KBM-7 (cell line): ENCODE measurements at regions not wholly inside any gene's neighbourhood (a gene's known extent, or its start where the extent isn't known, plus 50 kb on each side); places are given as distances from the start of the nearest gene placed in this dataset.
"Not testable (repeated sequence)": the region's sequence is repeated elsewhere in the genome, so short reads cannot be mapped to it uniquely, and the experiment has no call there.

Experiments
- DNase-seq: peaks from one replicate; pipeline ENCODE4 v3.0.0-alpha.2; 2015
- in situ Hi-C: fragments of 300-500 bp; cut with MboI; formaldehyde crosslinking; loops from 2 replicates; pipeline ENCODE4 v1.14.3; 2020; ENCODE audit warnings: low sequenced_read_pairs, low pct_unique_long_range_greater_than_20kb, mixed read lengths

- in situ Hi-C loops, DNase-seq: not testable (repeated sequence)
Observed at GRCh38 chr2:136312568-136312967, 194.6 kb upstream of the CXCR4 start.

GRCh38 chr2:136310797-136311603 lies 193.1 kb upstream of the CXCR4 start:
- in situ Hi-C loops, result no loop called here
- no peak for DNase-seq

GRCh38 chr2:136310005-136310495 lies 192.1 kb upstream of the CXCR4 start:
- in situ Hi-C loops, result no loop called here
- no peak for DNase-seq

GRCh38 chr2:136308611-136309010 lies 190.7 kb upstream of the CXCR4 start:
- no peak for DNase-seq
- in situ Hi-C loops, result no loop called here

- DNase-seq, result no peak
- in situ Hi-C loops, result no loop called here
Observed at GRCh38 chr2:136306836-136307235, 188.9 kb upstream of the CXCR4 start.

- DNase-seq, result no peak
- in situ Hi-C loops, result no loop called here
Observed at GRCh38 chr2:136305517-136306192, 187.7 kb upstream of the CXCR4 start.

GRCh38 chr2:136301006-136301405 lies 183.1 kb upstream of the CXCR4 start:
- in situ Hi-C loops, result no loop called here
- no peak for DNase-seq

GRCh38 chr2:136298631-136299030 lies 180.7 kb upstream of the CXCR4 start:
- in situ Hi-C loops, result no loop called here
- no peak for DNase-seq

GRCh38 chr2:136297994-136298393 lies 180.0 kb upstream of the CXCR4 start:
- no peak for DNase-seq
- in situ Hi-C loops, result no loop called here

GRCh38 chr2:136297312-136297711 lies 179.4 kb upstream of the CXCR4 start:
- in situ Hi-C loops, result no loop called here
- DNase-seq, result no peak

- in situ Hi-C loops, result no loop called here
- DNase-seq, result no peak
Observed at GRCh38 chr2:136295168-136295567, 177.2 kb upstream of the CXCR4 start.

- no peak for DNase-seq
- in situ Hi-C loops, result no loop called here
Observed at GRCh38 chr2:136291871-136292270, 173.9 kb upstream of the CXCR4 start.

- in situ Hi-C loops, result no loop called here
- DNase-seq, result no peak
Observed at GRCh38 chr2:136290326-136290725, 172.4 kb upstream of the CXCR4 start.

GRCh38 chr2:136288249-136288648 lies 170.3 kb upstream of the CXCR4 start:
- in situ Hi-C loops, result no loop called here
- no peak for DNase-seq

GRCh38 chr2:136286423-136286822 lies 168.5 kb upstream of the CXCR4 start:
- no peak for DNase-seq
- in situ Hi-C loops, result no loop called here

GRCh38 chr2:136284226-136285119 lies 166.5 kb upstream of the CXCR4 start:
- in situ Hi-C loops, result no loop called here
- no peak for DNase-seq

- no peak for DNase-seq
- in situ Hi-C loops, result no loop called here
Observed at GRCh38 chr2:136282251-136282650, 164.3 kb upstream of the CXCR4 start.

GRCh38 chr2:136281281-136282114 lies 163.5 kb upstream of the CXCR4 start:
- in situ Hi-C loops, result no loop called here
- DNase-seq, result no peak

GRCh38 chr2:136266346-136266745 lies 148.4 kb upstream of the CXCR4 start:
- in situ Hi-C loops, DNase-seq: not testable (repeated sequence)
